ENCODE measurements at regions not wholly inside any gene's neighbourhood (a gene's known extent, or its start where the extent isn't known, plus 50 kb on each side); places are given as distances from the start of the nearest gene placed in this dataset.

DNA sequence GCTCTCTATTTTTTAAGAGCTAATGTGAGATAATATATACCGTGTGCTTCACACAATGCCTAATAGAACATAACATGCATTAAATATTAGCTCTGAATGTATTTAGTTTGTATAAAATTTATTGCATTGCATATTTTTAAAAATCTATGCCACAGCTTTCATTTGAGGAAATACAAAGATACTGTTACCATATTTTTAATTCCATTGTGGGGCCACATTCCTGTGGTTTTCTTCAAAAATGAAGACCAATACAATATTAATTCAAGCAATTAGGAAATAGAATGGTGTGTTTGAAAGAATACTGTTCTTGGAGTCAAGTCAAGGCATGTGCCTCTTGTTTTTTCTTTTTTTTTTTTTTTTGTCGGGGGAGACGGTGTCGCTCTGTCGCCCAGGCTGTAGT, 95.4 kb upstream of the CADPS start:
- DNase-seq (ENCODE audit: low read depth) = no peak
- no peak for TF ChIP-seq CTCF (conservative IDR thresholded peaks at IDR 0.05; ENCODE audit: low read depth, low read length)
- H3K4me3 ChIP-seq (ENCODE audit: low read depth, low read length) = no peak overlapping the region

DNA sequence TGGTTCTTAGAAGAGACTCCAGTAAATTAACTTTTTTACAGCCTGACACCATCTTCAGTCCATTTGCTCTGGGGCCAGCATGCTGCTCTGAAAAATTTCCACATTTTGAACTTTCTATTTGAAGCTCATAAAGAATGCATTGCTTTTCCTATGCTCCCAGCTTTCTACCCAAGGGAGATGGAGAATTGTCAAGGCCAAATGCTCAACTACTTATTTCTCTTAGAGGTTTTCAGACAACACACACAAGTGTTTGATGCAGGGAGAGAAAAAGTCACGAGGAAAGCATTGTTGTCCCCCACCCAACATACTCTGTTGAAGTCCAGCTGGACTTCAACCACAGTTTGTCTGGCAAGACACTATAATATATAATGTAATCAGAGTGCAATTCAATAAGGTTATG, 100.3 kb upstream of the CADPS start:
- DNase-seq (ENCODE audit: low read depth) = no peak
- no peak for TF ChIP-seq CTCF (conservative IDR thresholded peaks at IDR 0.05; ENCODE audit: low read depth, low read length)
- H3K4me3 ChIP-seq (ENCODE audit: low read depth, low read length) = no peak overlapping the region

DNA sequence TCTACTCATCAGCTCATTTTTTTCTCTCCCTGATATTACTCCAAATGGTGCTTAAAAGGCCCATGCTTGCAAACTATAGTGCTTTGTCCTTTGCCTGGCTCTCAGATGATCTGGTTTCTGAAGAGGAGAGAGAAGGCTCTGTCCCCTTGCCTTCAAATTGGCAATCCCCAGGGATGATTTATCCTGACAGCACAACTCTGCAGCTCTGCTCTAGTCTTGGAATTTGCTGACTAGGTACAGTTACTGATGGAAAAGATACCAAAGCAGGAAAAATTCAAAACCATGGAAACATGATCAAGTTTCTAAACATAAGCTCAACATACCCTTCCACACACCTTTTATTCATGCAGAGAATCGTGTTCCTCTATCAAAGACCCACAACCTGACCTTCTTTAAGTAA, 106.7 kb upstream of the CADPS start:
- no peak for DNase-seq (ENCODE audit: low read depth)
- H3K4me3 ChIP-seq (ENCODE audit: low read depth, low read length) = no peak overlapping the region
- no peak for TF ChIP-seq CTCF (conservative IDR thresholded peaks at IDR 0.05; ENCODE audit: low read depth, low read length)

DNA sequence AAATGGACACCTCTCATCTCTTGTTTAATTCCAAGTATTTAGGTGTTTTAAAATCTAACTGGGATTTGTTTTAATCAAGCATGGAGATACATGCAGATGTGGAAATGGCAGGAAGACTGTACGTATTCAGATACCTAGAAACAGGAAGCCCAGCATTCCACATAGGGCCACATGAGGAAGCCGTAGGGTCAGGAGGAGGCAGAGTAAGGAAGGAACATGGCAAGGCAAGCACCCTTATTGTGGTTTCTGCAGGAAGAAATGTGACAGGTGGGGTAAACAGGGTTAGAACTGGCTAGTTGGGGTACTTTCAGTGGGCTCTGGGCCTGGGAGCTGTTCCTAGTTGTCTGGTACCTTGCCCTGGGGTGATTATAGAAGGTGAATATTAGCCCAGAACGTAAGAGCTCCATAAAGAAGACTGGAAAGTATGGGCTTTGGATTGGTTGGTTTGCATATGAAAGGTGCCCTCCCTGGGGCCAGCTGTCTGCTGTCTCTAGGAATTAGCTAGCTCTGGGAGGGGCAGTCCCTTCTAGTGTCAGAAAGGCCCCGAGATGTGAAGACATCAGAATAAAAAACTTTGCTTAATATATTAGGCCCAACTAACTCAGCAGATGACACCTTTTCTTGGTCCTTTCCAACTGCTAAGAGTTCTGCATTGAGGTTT, 107.7 kb upstream of the CADPS start:
- no peak for DNase-seq (ENCODE audit: low read depth)
- no peak overlapping the region for H3K4me3 ChIP-seq (ENCODE audit: low read depth, low read length)
- no peak for TF ChIP-seq CTCF (conservative IDR thresholded peaks at IDR 0.05; ENCODE audit: low read depth, low read length)

DNA sequence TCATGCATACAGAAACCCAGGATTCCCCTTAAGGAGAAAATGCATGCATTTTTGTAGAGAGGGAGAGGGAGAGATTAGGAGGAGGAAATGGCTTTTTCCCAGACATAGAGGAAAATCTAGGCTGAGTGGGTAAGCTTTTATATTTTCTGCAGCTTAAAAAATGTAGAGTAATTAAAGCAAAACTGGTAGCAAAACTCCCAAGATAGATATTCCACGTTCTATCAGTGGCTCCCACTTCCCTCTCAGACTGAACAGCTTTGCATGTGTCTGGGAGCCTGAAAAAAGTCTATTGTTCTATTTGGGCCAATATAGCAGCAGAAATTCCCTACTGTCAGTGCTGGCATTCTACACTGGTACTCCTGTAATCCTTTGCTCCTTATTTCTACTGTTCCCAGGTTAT, 110.8 kb upstream of the CADPS start:
- no peak overlapping the region for H3K4me3 ChIP-seq (ENCODE audit: low read depth, low read length)
- no peak for DNase-seq (ENCODE audit: low read depth)
- no peak for TF ChIP-seq CTCF (conservative IDR thresholded peaks at IDR 0.05; ENCODE audit: low read depth, low read length)

- DNase-seq (ENCODE audit: low read depth) = no peak
- TF ChIP-seq CTCF (conservative IDR thresholded peaks at IDR 0.05; ENCODE audit: low read depth, low read length) = no peak
- no peak overlapping the region for H3K4me3 ChIP-seq (ENCODE audit: low read depth, low read length)
Measured at GRCh38 chr3:62987721-62988120, 112.5 kb upstream of the CADPS start.

- DNase-seq (ENCODE audit: low read depth) = no peak
- TF ChIP-seq CTCF (conservative IDR thresholded peaks at IDR 0.05; ENCODE audit: low read depth, low read length) = no peak
- H3K4me3 ChIP-seq (ENCODE audit: low read depth, low read length) = no peak overlapping the region
Measured at GRCh38 chr3:62990704-62991413, 115.6 kb upstream of the CADPS start.

Measured in epithelial cell of proximal tubule (primary cell).